SJCRH30 (cell line): ENCODE measurements at regions not wholly inside any gene's neighbourhood (a gene's known extent, or its start where the extent isn't known, plus 50 kb on each side); places are given as distances from the start of the nearest gene placed in this dataset.
"Not testable (repeated sequence)": the region's sequence is repeated elsewhere in the genome, so short reads cannot be mapped to it uniquely, and the experiment has no call there.

ENCODE experiments used
- DNase-seq, 2 experiments: peaks; one replicate each; pipeline ENCODE4 v3.0.0-alpha.2; 2015 to 2020
- H3K27ac ChIP-seq: fragments of 250-450 bp; sonication (Bioruptor Pico); 2 replicates; pipeline ENCODE4 v1.5.1; 2020; ENCODE audit warnings: mild to moderate bottlenecking, moderate library complexity
- H3K27me3 ChIP-seq: fragments of 250-450 bp; sonication (Bioruptor Pico); 2 replicates; pipeline ENCODE4 v1.5.1; 2020; ENCODE audit warnings: mild to moderate bottlenecking, moderate library complexity
- H3K36me3 ChIP-seq: fragments of 250-450 bp; sonication (Bioruptor Pico); 2 replicates; pipeline ENCODE4 v1.5.1; 2020; ENCODE audit warnings: mild to moderate bottlenecking, moderate library complexity
- H3K4me1 ChIP-seq: fragments of 250-450 bp; sonication (Bioruptor Pico); 2 replicates; pipeline ENCODE4 v1.5.1; 2020; ENCODE audit warnings: mild to moderate bottlenecking, moderate library complexity
- H3K4me3 ChIP-seq: fragments of 250-450 bp; sonication (Bioruptor Pico); 2 replicates; pipeline ENCODE4 v1.5.1; 2020; ENCODE audit warnings: mild to moderate bottlenecking, moderate library complexity
- H3K9me3 ChIP-seq: fragments of 250-450 bp; sonication (Bioruptor Pico); replicated peaks from 2 replicates; pipeline ENCODE4 v1.5.1; 2020; ENCODE audit warnings: mild to moderate bottlenecking, moderate library complexity

- DNase-seq, H3K4me1 ChIP-seq, H3K36me3 ChIP-seq, H3K27ac ChIP-seq, H3K9me3 ChIP-seq, H3K4me3 ChIP-seq, H3K27me3 ChIP-seq: not testable (repeated sequence)
Observed at GRCh38 chr9:26491922-26492607, 400.5 kb downstream of the CAAP1 start.

GRCh38 chr9:26483991-26484390, 408.6 kb downstream of the CAAP1 start:
- Histone ChIP-seq H3K27me3 (no peaks in the 10 kb centered on the region), H3K27ac (no peak overlapping the region), H3K4me3 (no peak overlapping the region), H3K36me3 (no peaks in the 10 kb centered on the region), H3K9me3 (no peaks in the 10 kb centered on the region), H3K4me1 (no peaks in the 10 kb centered on the region)
- DNase-seq, result no peak

- H3K9me3 ChIP-seq, result no peaks in the 10 kb centered on the region
- H3K4me3 ChIP-seq, result no peak overlapping the region
- H3K36me3 ChIP-seq, result no peaks in the 10 kb centered on the region
- H3K27ac ChIP-seq, result no peak overlapping the region
- no peaks in the 10 kb centered on the region for H3K4me1 ChIP-seq
- no peaks in the 10 kb centered on the region for H3K27me3 ChIP-seq
- DNase-seq, result no peak
Observed at GRCh38 chr9:26477963-26478362, 414.6 kb downstream of the CAAP1 start.

GRCh38 chr9:26471261-26471660, 421.3 kb downstream of the CAAP1 start:
- DNase-seq, result no peak
- H3K4me3 ChIP-seq, result no peak overlapping the region
- no peaks in the 10 kb centered on the region for H3K27me3 ChIP-seq
- no peak overlapping the region for H3K27ac ChIP-seq
- no peaks in the 10 kb centered on the region for H3K9me3 ChIP-seq
- no peaks in the 10 kb centered on the region for H3K4me1 ChIP-seq
- no peaks in the 10 kb centered on the region for H3K36me3 ChIP-seq

DNA sequence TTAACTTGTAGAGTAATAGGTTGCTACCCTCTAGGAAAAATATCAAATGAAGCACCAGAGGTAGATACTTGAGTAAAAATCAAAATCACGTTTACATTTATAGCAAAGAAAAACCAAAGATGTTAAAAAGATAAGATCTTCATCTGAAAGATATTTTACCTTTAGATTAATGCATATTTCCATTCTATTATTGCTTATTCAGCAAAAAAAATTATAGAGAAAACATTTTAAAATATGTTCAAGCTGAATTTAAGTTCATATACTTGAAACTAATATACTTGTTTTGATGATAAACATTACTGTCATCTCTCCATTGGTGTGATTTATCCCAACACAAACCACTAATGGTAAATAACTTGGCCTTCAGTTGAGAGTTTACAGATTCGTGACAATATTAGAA, 422.3 kb downstream of the CAAP1 start:
- no peak for DNase-seq
- no peak overlapping the region for H3K4me3 ChIP-seq
- H3K36me3 ChIP-seq, result no peaks in the 10 kb centered on the region
- no peaks in the 10 kb centered on the region for H3K27me3 ChIP-seq
- no peak overlapping the region for H3K27ac ChIP-seq
- H3K9me3 ChIP-seq, result no peaks in the 10 kb centered on the region
- no peaks in the 10 kb centered on the region for H3K4me1 ChIP-seq

DNA sequence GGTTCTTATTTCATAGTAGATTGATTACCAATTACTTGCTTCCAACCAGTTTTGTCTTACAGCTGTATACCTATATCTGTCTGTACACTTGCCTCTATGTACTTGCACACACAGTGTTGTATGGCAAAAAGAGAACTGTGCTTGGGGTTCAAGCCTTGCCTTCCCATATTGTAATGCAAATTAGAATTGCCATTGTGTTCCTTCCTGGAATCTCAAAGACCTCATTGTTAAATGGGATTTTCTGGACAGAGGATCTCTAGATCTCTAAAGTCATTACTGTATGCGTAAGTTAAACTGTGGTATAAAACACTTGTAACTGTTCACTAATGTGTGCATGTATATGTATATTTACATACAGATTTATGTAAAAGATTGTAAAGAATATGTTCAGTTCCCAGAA, 428.8 kb downstream of the CAAP1 start:
- no peaks in the 10 kb centered on the region for H3K9me3 ChIP-seq
- H3K4me1 ChIP-seq, result no peaks in the 10 kb centered on the region
- no peak overlapping the region for H3K4me3 ChIP-seq
- H3K36me3 ChIP-seq, result no peaks in the 10 kb centered on the region
- no peaks in the 10 kb centered on the region for H3K27me3 ChIP-seq
- no peak overlapping the region for H3K27ac ChIP-seq
- no peak for DNase-seq

DNA sequence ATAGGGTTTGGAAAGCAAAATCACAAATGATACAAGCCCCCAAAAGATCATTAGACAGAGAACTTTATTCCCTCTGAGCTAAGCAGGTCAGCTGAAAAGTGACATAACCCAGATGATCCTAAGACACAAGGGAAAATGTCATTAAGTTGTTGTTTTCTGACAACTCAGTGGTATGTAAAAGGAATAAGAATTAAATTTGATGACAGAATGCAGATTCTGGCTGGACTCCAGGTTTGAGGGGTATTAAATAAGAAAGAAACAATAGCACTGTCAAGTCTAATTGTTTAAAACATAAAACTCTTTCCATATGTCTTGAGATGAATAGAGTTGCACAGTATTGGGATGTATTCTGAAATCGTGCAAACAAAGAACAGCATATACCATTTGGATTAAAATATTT, 429.9 kb downstream of the CAAP1 start:
- Histone ChIP-seq H3K27me3 (no peaks in the 10 kb centered on the region), H3K27ac (no peak overlapping the region), H3K36me3 (no peaks in the 10 kb centered on the region), H3K4me3 (no peak overlapping the region), H3K9me3 (no peaks in the 10 kb centered on the region), H3K4me1 (no peaks in the 10 kb centered on the region)
- no peak for DNase-seq

GRCh38 chr9:26462213-26462612, 430.4 kb downstream of the CAAP1 start:
- DNase-seq, result peak in 1 of 2 experiments; percentile 47
- Histone ChIP-seq H3K4me1 (no peaks in the 10 kb centered on the region), H3K4me3 (no peak overlapping the region), H3K9me3 (no peaks in the 10 kb centered on the region), H3K27me3 (no peaks in the 10 kb centered on the region), H3K27ac (no peak overlapping the region), H3K36me3 (no peaks in the 10 kb centered on the region)

- Histone ChIP-seq H3K36me3 (no peaks in the 10 kb centered on the region), H3K4me3 (no peak overlapping the region), H3K9me3 (no peaks in the 10 kb centered on the region), H3K4me1 (no peaks in the 10 kb centered on the region), H3K27ac (no peak overlapping the region), H3K27me3 (no peaks in the 10 kb centered on the region)
- no peak for DNase-seq
Observed at GRCh38 chr9:26460624-26461023, 432.0 kb downstream of the CAAP1 start.

- no peak for DNase-seq
- Histone ChIP-seq H3K27ac (no peak overlapping the region), H3K4me1 (no peaks in the 10 kb centered on the region), H3K4me3 (no peak overlapping the region), H3K27me3 (no peaks in the 10 kb centered on the region), H3K36me3 (no peaks in the 10 kb centered on the region), H3K9me3 (no peaks in the 10 kb centered on the region)
Observed at GRCh38 chr9:26459959-26460358, 432.6 kb downstream of the CAAP1 start.

GRCh38 chr9:26458054-26458453, 434.5 kb downstream of the CAAP1 start:
- H3K36me3 ChIP-seq, result no peaks in the 10 kb centered on the region
- H3K27me3 ChIP-seq, result no peaks in the 10 kb centered on the region
- no peaks in the 10 kb centered on the region for H3K9me3 ChIP-seq
- DNase-seq, result no peak
- no peak overlapping the region for H3K27ac ChIP-seq
- H3K4me3 ChIP-seq, result no peak overlapping the region
- H3K4me1 ChIP-seq, result no peaks in the 10 kb centered on the region

DNA sequence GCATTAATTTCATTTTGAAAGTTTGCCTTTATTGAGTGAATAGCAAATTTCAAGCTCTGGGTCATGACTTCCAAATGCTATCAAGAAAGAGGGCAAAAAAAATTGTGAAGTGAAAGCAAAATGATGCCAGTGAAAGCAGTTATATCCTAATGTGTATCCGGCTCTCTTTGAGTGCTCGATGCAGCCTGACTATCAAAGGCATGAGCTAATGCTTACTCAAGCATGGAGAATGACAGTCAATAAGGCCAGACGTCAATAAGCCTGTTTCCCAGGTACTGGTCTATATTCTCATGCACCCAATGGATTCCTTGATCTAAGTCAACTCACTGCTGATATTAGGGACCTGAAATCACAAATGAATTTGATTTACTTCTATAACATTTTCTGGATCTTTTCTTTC, 435.5 kb downstream of the CAAP1 start:
- DNase-seq, result no peak
- H3K27ac ChIP-seq, result no peak overlapping the region
- no peaks in the 10 kb centered on the region for H3K4me1 ChIP-seq
- H3K36me3 ChIP-seq, result no peaks in the 10 kb centered on the region
- H3K4me3 ChIP-seq, result no peak overlapping the region
- no peaks in the 10 kb centered on the region for H3K9me3 ChIP-seq
- no peaks in the 10 kb centered on the region for H3K27me3 ChIP-seq

DNA sequence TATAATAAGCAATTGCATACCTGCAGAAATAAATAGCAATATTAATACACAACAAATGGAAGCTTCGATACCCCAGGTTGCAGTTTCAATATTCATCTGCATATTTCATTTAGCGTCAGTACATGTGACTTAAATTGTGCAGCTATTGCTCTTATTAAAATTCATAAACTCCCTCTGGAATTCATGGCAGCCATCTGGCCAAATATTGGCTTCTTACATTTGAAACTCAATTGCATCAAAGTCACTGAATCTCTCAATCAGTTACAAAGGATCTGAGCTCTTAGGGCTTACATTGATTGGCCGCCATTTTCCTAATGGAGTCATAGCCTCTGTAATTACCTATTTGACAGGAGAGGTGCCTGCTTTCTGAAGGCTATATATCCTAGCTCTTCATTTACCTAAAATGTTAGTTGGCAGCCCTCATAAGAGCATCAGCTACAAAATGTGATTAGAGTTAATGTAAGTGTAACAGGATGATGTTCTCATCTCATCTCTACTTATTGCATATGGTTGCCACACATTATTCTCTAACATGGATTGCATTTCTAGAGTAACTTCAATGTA, 453.5 kb downstream of the CAAP1 start:
- Histone ChIP-seq H3K4me1 (no peaks in the 10 kb centered on the region), H3K9me3 (no peaks in the 10 kb centered on the region), H3K27ac (no peak overlapping the region), H3K4me3 (no peak overlapping the region), H3K27me3 (no peaks in the 10 kb centered on the region), H3K36me3 (no peaks in the 10 kb centered on the region)
- DNase-seq, result no peak

DNA sequence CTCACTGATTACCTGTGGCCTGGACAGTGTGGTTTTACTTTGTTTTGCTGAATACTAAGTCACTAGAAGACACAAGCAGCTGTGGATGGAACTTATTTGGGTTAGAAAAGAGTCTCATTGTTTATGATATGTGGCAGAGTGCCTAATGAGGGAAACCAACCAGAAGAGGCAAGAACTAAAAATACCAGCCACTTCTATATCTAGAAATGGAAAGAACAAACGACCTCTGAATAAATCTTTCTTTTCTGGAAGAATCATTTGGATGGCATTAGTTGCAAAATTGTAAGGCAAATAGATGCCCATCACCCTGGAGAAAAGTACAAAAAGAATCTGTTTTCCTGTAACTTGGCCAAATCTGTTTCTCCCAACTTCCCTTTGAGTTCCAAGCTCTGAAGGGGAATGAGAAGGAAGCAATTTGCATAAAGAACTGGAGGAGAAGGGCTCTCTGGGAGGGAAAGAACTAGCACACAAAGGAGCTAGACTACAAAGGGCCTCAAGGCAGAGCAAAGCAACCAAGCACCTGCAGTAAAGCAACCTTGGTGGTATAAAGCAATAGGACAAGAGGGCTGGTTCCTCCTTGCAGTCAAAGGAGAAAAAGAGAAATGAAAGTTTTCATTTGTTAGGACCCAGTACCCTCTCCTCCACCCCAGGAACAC, 455.4 kb downstream of the CAAP1 start:
- H3K9me3 ChIP-seq, result no peaks in the 10 kb centered on the region
- no peaks in the 10 kb centered on the region for H3K36me3 ChIP-seq
- H3K27me3 ChIP-seq, result no peaks in the 10 kb centered on the region
- no peaks in the 10 kb centered on the region for H3K4me1 ChIP-seq
- DNase-seq, result peak in 1 of 2 experiments; percentile 6
- H3K27ac ChIP-seq, result no peak overlapping the region
- no peak overlapping the region for H3K4me3 ChIP-seq

DNA sequence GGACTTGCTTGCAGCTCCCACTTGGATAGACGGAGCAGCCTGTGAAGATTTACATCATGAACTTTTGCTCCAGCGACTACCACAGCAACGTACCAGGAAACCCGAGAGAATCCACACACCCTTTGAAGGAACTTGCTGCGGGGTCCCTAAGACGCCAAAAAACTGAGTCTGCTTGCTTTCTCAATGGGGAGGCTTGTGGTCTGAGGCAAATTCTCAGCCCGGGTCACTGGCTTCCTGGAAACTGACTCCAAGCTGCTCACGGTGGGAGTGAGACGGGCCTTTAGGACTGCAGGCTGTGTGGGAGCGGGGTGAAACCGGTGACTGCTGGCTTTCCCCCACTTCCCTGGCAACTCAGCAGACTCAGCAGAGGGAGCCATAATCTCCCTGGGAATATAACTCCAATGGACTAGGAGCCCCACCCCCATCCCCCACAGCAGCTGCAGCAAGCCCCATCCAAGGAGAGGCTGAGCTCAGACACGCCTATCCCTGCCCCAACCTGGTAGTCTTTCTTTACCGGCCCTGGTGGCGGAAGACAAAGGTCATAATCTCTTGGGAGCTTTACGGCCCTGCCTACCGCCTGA, 466.0 kb downstream of the CAAP1 start:
- H3K4me3 ChIP-seq, result peak overlapping the region; percentile 37
- H3K27ac ChIP-seq, result peak overlapping the region; percentile 55
- no peaks in the 10 kb centered on the region for H3K4me1 ChIP-seq
- H3K9me3 ChIP-seq, result no peaks in the 10 kb centered on the region
- no peaks in the 10 kb centered on the region for H3K27me3 ChIP-seq
- H3K36me3 ChIP-seq, result no peaks in the 10 kb centered on the region
- peak; percentile 70 to 74 for DNase-seq
